ENCODE measurements at regions not wholly inside any gene's neighbourhood (a gene's known extent, or its start where the extent isn't known, plus 50 kb on each side); places are given as distances from the start of the nearest gene placed in this dataset.

GRCh38 chr5:5062525-5063302, 77.4 kb upstream of the ADAMTS16 start:
- H3K4me3 ChIP-seq (replicated peaks in 1 of 3; ENCODE audit: insufficient read depth in 1 of 3, low read depth in 1 of 3, low read length in 3 of 3) = no peak overlapping the region
- no peak overlapping the region for H2AFZ ChIP-seq (ENCODE audit: low read depth, low read length)
- H3K27ac ChIP-seq (ENCODE audit: insufficient read depth, low read depth, low read length) = no peak overlapping the region
- POLR2A ChIA-PET = no interaction called here
- no peaks in the 10 kb centered on the region for H3K36me3 ChIP-seq (ENCODE audit: control insufficient read depth in 2 of 2, extremely low read depth in 1 of 2, insufficient read depth in 2 of 2, low read length in 2 of 2)
- H3K9me3 ChIP-seq (replicated peaks; ENCODE audit: control insufficient read depth, insufficient read depth, low read length) = peaks cover 6% of the 10 kb centered on the region
- BruUV-seq (replicated peaks) = no TSS peak
- H4K20me1 ChIP-seq (replicated peaks; ENCODE audit: control insufficient read depth, extremely low read depth, insufficient read depth, low read length) = no peaks in the 10 kb centered on the region
- H3K9ac ChIP-seq (replicated peaks; ENCODE audit: extremely low read depth, insufficient read depth, low read length) = no peak overlapping the region
- H3K9me1 ChIP-seq (replicated peaks; ENCODE audit: control insufficient read depth, extremely low read depth, insufficient read depth, low read length) = no peaks in the 10 kb centered on the region
- no peaks in the 10 kb centered on the region for H3K79me2 ChIP-seq (ENCODE audit: control insufficient read depth, insufficient read depth, low read length)
- H3K27me3 ChIP-seq (ENCODE audit: control insufficient read depth in 2 of 2, insufficient read depth in 2 of 2, low read length in 2 of 2) = no peaks in the 10 kb centered on the region
- DNase-seq (ENCODE audit: low read depth, low spot score) (no peak), FAIRE-seq (no peak)
- dilution Hi-C loops (cut with MboI; ENCODE audit: extremely low pct_ligation_motif_present, low sequenced_read_pairs) (no loop called here), intact Hi-C loops (cut with micrococcal nuclease) (no loop called here)
- CTCF ChIA-PET = no interaction called here
- no peaks in the 10 kb centered on the region for H3K4me1 ChIP-seq (ENCODE audit: control insufficient read depth, extremely low read depth, insufficient read depth, low read length)
- H3K4me2 ChIP-seq (ENCODE audit: insufficient read depth, low read length) = no peak overlapping the region
- TF ChIP-seq MAX (IDR thresholded peaks at IDR 0.05; ENCODE audit: insufficient read depth, insufficient read length) (no peak), POLR2A (IDR thresholded peaks at IDR 0.05; ENCODE audit: low read depth, low read length) (no peak), JUN (IDR thresholded peaks at IDR 0.05; ENCODE audit: borderline replicate concordance, insufficient read depth, insufficient read length, low read depth) (no peak), GATA2 (IDR thresholded peaks at IDR 0.05; ENCODE audit: insufficient read depth, insufficient read length, low read depth, low read length) (no peak), EZH2 (IDR thresholded peaks at IDR 0.05; ENCODE audit: borderline replicate concordance, low read depth, low read length, severe bottlenecking) (no peak), FOS (IDR thresholded peaks at IDR 0.05; ENCODE audit: borderline replicate concordance, insufficient read depth, low read length) (no peak), POLR2AphosphoS5 (IDR thresholded peaks at IDR 0.05; ENCODE audit: insufficient read depth, low read depth, low read length) (no peak), MYC (IDR thresholded peaks at IDR 0.05; ENCODE audit: low read depth, low read length) (no peak)
- TF ChIP-seq, protein P1, sequence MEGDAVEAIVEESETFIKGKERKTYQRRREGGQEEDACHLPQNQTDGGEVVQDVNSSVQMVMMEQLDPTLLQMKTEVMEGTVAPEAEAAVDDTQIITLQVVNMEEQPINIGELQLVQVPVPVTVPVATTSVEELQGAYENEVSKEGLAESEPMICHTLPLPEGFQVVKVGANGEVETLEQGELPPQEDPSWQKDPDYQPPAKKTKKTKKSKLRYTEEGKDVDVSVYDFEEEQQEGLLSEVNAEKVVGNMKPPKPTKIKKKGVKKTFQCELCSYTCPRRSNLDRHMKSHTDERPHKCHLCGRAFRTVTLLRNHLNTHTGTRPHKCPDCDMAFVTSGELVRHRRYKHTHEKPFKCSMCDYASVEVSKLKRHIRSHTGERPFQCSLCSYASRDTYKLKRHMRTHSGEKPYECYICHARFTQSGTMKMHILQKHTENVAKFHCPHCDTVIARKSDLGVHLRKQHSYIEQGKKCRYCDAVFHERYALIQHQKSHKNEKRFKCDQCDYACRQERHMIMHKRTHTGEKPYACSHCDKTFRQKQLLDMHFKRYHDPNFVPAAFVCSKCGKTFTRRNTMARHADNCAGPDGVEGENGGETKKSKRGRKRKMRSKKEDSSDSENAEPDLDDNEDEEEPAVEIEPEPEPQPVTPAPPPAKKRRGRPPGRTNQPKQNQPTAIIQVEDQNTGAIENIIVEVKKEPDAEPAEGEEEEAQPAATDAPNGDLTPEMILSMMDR (IDR thresholded peaks at IDR 0.05; ENCODE audit: extremely low read depth in 1 of 2, insufficient read depth in 1 of 2, low read depth in 1 of 2, low read length in 2 of 2) = no peak
